ENCODE measurements at regions not wholly inside any gene's neighbourhood (a gene's known extent, or its start where the extent isn't known, plus 50 kb on each side); places are given as distances from the start of the nearest gene placed in this dataset.

DNA sequence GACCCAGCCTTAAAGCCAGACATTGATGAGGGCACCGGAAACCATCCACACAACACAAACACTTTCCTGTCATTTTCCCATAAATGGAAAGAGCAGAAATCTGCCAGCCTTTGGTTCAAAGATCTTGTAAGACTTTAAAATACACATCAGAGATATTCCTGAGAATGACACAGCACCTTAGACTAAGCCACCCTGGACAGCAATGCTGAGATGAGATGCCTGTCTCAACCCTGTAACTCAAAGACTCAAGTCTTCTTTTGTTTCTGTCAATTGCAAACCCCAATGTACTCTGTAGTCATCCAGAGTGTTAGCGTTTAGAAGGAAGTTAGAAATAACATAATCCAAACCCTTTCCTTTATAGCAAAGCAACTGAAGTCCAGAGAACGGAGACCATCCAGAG lies 119.2 kb downstream of the CCNA1 start:
- DNase-seq: no peak

- DNase-seq: no peak
Observed at GRCh38 chr13:36552334-36552733, 120.0 kb downstream of the CCNA1 start.

GRCh38 chr13:36553491-36553890 lies 120.3 kb upstream of the SERTM1 start:
- DNase-seq: no peak

DNA sequence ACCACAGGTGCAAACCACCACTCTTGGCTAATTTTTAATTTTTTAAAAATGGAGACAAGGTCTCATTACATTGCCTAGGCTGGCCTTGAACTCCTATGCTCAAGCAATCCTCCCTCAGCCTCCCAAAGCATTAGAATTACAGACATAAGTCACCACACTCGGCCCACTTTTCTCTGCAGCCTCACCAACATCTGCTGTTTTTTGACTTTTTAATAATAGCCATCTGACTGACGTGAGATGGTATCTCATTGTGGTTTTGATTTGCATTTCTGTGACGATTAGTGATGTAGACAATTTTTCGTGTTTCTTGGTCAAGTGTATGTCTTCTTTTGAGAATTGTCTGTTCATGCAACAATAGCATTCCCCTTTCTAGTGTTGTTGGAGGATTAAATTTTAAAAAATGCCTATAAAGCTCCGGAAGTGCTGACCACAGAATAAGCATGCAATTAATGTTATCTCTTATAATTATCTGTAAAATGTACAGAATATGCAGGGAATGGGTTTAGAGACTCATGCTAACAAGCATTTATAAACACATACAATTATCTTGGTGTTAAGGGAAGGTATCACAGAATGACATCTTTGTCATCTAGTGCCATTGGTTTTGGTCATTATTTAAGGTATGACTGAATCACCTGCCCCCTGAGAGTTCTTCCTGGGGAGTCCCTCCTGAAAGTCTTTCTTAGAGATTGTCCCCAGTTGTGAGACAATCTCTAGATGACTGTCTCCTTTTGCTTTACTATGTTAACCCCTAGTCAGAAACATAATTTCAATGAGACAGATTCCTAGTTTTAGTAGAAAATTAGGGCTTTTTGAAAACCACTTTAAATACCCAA lies 118.5 kb upstream of the SERTM1 start:
- no peak for DNase-seq

DNA sequence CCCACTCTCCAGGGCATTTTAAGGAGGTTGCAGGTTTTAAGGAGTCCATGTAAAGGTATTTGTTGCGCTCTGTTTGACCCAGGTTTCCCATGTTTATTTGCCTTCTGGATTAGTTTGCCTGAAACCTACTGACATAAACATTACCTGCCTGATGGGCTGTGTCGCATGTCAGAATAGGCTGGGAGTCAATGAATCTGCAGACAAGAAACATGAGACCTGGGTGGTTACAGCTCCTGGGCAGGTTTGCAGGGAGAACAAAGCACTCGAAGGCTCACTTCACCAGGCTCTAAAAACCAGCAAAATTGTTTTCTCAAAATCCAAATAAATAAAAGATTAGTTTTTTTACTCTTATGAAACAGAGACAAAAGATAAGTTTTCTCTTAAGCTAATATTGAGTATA lies 114.4 kb upstream of the SERTM1 start:
- DNase-seq: no peak

DNA sequence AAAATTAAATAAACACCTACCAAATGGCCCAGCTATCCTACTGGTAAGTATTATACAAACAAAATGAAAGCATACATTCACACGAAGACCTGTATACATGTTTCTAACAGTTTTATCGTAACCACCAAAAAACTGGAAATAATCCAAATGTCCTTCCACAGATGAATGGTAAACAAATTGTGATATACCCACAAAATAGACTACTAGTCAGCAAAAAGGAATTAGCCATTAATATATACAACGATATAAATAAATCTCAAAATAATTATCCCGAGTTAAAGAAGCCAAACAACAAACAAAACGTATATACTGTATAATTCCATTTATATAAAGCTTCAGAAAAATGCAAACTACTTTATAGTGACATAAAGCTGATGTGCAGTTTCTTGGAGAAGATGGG lies 106.3 kb upstream of the SERTM1 start:
- no peak for DNase-seq

DNA sequence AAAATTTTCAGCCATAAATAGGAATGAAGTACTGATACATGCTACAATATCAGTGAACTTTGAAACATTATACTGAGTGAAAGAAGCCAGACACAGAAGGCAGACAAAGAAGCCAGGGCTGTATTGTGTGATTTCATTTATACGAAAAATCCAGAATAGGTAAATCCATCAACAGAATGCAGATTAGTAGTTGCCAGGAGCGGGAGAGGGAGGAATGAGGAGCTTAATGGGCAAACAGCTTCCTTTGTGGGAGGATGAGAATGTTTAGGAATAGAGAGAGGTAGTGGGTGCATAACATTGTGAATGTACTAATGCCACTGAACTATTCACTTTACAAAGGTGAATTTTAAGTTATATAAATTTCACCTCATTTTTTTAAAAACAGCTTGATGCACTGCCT lies 103.3 kb upstream of the SERTM1 start:
- DNase-seq: no peak

GRCh38 chr13:36571444-36571843 lies 102.4 kb upstream of the SERTM1 start:
- DNase-seq: no peak

- no peak for DNase-seq
Observed at GRCh38 chr13:36582977-36583376, 90.8 kb upstream of the SERTM1 start.

DNA sequence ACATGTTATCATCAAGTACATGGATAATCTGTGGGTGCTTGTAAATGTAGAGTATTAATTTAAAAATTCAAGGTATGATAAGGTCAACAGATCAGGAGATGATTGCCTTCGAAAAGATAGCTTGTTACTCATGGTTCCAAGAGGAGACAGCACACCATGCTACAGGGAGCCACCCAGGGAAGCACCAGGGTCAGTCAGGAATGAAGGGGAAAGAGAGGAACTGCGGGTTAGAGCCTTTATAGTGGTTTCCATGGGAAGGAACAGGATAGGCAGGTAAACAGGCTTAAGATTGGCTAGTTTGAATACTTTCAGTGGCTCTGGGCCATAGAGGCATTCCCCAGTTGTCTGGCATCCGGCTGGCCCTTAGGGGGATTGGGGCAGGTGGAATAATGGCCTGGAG lies 74.2 kb upstream of the SERTM1 start:
- no peak for DNase-seq

- no peak for DNase-seq
Observed at GRCh38 chr13:36601186-36601585, 72.6 kb upstream of the SERTM1 start.

- no peak for DNase-seq
Observed at GRCh38 chr13:36606060-36606459, 67.8 kb upstream of the SERTM1 start.

DNA sequence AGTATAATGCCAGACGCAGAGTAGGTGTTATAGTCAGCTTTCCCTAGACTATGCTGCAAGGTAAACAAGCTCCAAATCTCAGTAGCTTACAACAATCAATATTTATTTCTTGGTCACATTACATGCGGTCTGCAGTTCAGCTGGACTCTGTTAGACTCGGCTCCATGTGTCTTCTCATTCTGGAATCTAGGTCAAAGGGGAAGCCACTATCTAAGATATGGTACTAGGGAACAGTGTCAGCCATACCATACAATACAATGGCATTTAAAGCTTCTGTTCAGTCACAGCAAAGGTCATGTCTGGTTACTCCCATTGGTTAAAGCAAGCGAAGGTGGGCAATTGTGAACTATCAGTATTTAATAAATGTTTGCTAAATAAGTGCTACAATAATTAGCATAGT lies 65.3 kb upstream of the SERTM1 start:
- DNase-seq: no peak

- no peak for DNase-seq
Observed at GRCh38 chr13:36612230-36612629, 61.6 kb upstream of the SERTM1 start.

GRCh38 chr13:36616706-36617105 lies 57.1 kb upstream of the SERTM1 start:
- DNase-seq: no peak

- DNase-seq: no peak
Observed at GRCh38 chr13:36619535-36619934, 54.3 kb upstream of the SERTM1 start.
